LNCaP clone FGC (cell line): ENCODE measurements at regions not wholly inside any gene's neighbourhood (a gene's known extent, or its start where the extent isn't known, plus 50 kb on each side); places are given as distances from the start of the nearest gene placed in this dataset.

Source experiments
- DNase-seq: peaks from one replicate; pipeline ENCODE4 v3.0.0-alpha.2; 2011; ENCODE audit warnings: low read depth
- H3K4me3 ChIP-seq: 2 replicates; pipeline ENCODE4 v1.5.1; 2011; ENCODE audit warnings: mild to moderate bottlenecking, low read depth, low read length, control low read depth
- CTCF ChIP-seq: IDR thresholded peaks from 2 replicates; pipeline ENCODE4 v1.5.1; 2012; ENCODE audit warnings: mild to moderate bottlenecking; ENCODE audit not compliant: control insufficient read depth, insufficient read depth; ENCODE audit errors: extremely low read depth

GRCh38 chr11:23124996-23125395 is 264.7 kb upstream of the CCDC179 start:
- peak; percentile 99 for DNase-seq
- TF ChIP-seq CTCF, result no peak

GRCh38 chr11:23127706-23128105 is 267.4 kb upstream of the CCDC179 start:
- no peak overlapping the region for H3K4me3 ChIP-seq
- peak; percentile 82 for DNase-seq
- TF ChIP-seq CTCF, result no peak

More at GRCh38 chr11:23124996-23125395, 264.7 kb upstream of the CCDC179 start:
- no peak overlapping the region for H3K4me3 ChIP-seq

GRCh38 chr11:23134627-23135026 is 274.4 kb upstream of the CCDC179 start:
- DNase-seq, result no peak
- TF ChIP-seq CTCF, result no peak
- H3K4me3 ChIP-seq, result no peak overlapping the region

GRCh38 chr11:23138761-23139160 is 278.5 kb upstream of the CCDC179 start:
- DNase-seq, result no peak
- TF ChIP-seq CTCF, result no peak
- H3K4me3 ChIP-seq, result no peak overlapping the region

GRCh38 chr11:23143022-23143421 is 282.7 kb upstream of the CCDC179 start:
- no peak overlapping the region for H3K4me3 ChIP-seq
- TF ChIP-seq CTCF, result no peak
- DNase-seq, result peak; percentile 43

- H3K4me3 ChIP-seq, result no peak overlapping the region
- no peak for TF ChIP-seq CTCF
- no peak for DNase-seq
Observed at GRCh38 chr11:23151819-23152218, 291.5 kb upstream of the CCDC179 start.

- no peak for DNase-seq
- TF ChIP-seq CTCF, result no peak
Observed at GRCh38 chr11:23155503-23155902, 295.2 kb upstream of the CCDC179 start.

More at GRCh38 chr11:23155503-23155902, 295.2 kb upstream of the CCDC179 start:
- H3K4me3 ChIP-seq, result no peak overlapping the region
